K562 (cell line): ENCODE measurements at regions not wholly inside any gene's neighbourhood (a gene's known extent, or its start where the extent isn't known, plus 50 kb on each side); places are given as distances from the start of the nearest gene placed in this dataset.

Experiments used
- ATAC-seq: fragments of 200-7000 bp; cut with Tn5 transposase; 3 replicates; pipeline ENCODE4 v1.9.1; 2020; ENCODE audit warnings: moderate library complexity
- BruUV-seq: library from RNA; stranded (reverse); fragments of 400-500 nt; replicated peaks from 2 replicates; lab custom pipeline; 2021; lab: Mats Ljungman, UMichigan
- CTCF ChIA-PET: fragments of 300-600 bp; formaldehyde crosslinking; extraction: SDS; loops from one replicate; lab custom pipeline; 2021; ENCODE audit warnings: low intra/inter-chr PET ratio; lab: Yijun Ruan, JAX
- POLR2A ChIA-PET: fragments of 300-600, 350-650 bp; sonication (Branson Sonifier 250); formaldehyde crosslinking; extraction: SDS; loops from one replicate; lab custom pipeline; 2021; ENCODE audit warnings: antibody characterized with exemption, inconsistent platforms; lab: Yijun Ruan, JAX
- DNase-seq, 4 experiments: peaks; one replicate each; pipeline versions ENCODE4 v3.0.0 to v3.0.0-alpha.2; 2011 to 2018; ENCODE audit warnings: low spot score in 3 of 4, mixed read lengths in 3 of 4; ENCODE audit errors: extremely low read depth in 1 of 4
- FAIRE-seq: peaks from 2 replicates; lab custom pipeline; 2011; peaks lifted over from hg19 to GRCh38; lab: Jason Lieb, UNC
- H2AFZ ChIP-seq: 2 replicates; pipeline ENCODE4 v1.6.0; 2011; ENCODE audit warnings: low read depth, low read length, control low read depth, inconsistent platforms
- H3K27ac ChIP-seq: fragments of 200-600 bp; 3 replicates; pipeline ENCODE4 v1.8.0; 2011; ENCODE audit warnings: low read depth, mild to moderate bottlenecking, control low read depth, inconsistent platforms, low read length, moderate library complexity, mixed read lengths; ENCODE audit errors: extremely low read depth
- H3K27me3 ChIP-seq, 2 experiments: fragments of 300-600 bp in 1 of 2; 2 replicates in 1 of 2; 3 replicates in 1 of 2; pipeline versions ENCODE4 v1.6.0 to v1.8.0; 2011; ENCODE audit warnings: inconsistent platforms in 2 of 2, low read length in 2 of 2, mild to moderate bottlenecking in 1 of 2, mixed read lengths in 1 of 2, moderate library complexity in 1 of 2; ENCODE audit not compliant: control insufficient read depth in 2 of 2, insufficient read depth in 2 of 2
- H3K36me3 ChIP-seq: fragments of 300-600 bp; 3 replicates; pipeline ENCODE4 v1.8.0; 2011; ENCODE audit warnings: mild to moderate bottlenecking, low read length, inconsistent platforms; ENCODE audit not compliant: control insufficient read depth, insufficient read depth
- H3K4me1 ChIP-seq, 2 experiments: fragments of 200-600 bp in 1 of 2; replicated peaks in 1 of 2; 2 replicates in 1 of 2; 3 replicates in 1 of 2; pipeline versions ENCODE4 v1.5.1 to v1.8.0; 2011; ENCODE audit warnings: inconsistent platforms in 2 of 2, low read length in 2 of 2, mild to moderate bottlenecking in 1 of 2, mixed read lengths in 1 of 2, moderate library complexity in 1 of 2; ENCODE audit not compliant: control insufficient read depth in 2 of 2, insufficient read depth in 2 of 2
- H3K4me2 ChIP-seq: 2 replicates; pipeline ENCODE4 v1.6.1; 2011; ENCODE audit warnings: low read length, control low read depth, inconsistent platforms, mixed read lengths; ENCODE audit not compliant: insufficient read depth
- H3K4me3 ChIP-seq: fragments of 200-600 bp; sonication (generic), shearing (Covaris generic); 2 replicates; pipeline ENCODE4 v1.5.1; 2016; ENCODE audit warnings: control low read depth, inconsistent platforms
- H3K79me2 ChIP-seq: fragments of 200-600 bp; 3 replicates; pipeline ENCODE4 v1.8.0; 2011; ENCODE audit warnings: low read length, inconsistent platforms; ENCODE audit not compliant: control insufficient read depth, insufficient read depth
- H3K9ac ChIP-seq, 2 experiments: 2 replicates each; pipeline versions ENCODE4 v1.6.0 to v1.6.1; 2011; ENCODE audit warnings: low read depth in 2 of 2, low read length in 2 of 2, control low read depth in 1 of 2, inconsistent platforms in 1 of 2, mild to moderate bottlenecking in 1 of 2, mixed read lengths in 1 of 2; ENCODE audit not compliant: insufficient read depth in 1 of 2
- H3K9me1 ChIP-seq: one replicate; pipeline ENCODE4 v1.6.0; 2011; ENCODE audit warnings: inconsistent platforms, mild to moderate bottlenecking, low read length, moderate library complexity; ENCODE audit not compliant: control insufficient read depth, insufficient read depth
- H3K9me3 ChIP-seq: replicated peaks from 2 replicates; pipeline ENCODE4 v1.5.1; 2011; ENCODE audit warnings: low read depth, low read length, inconsistent platforms; ENCODE audit not compliant: control insufficient read depth, insufficient read depth
- H4K20me1 ChIP-seq: replicated peaks from 2 replicates; pipeline ENCODE4 v1.6.1; 2011; ENCODE audit warnings: low read length, inconsistent platforms, mixed read lengths; ENCODE audit not compliant: control insufficient read depth, insufficient read depth
- BCL6 ChIP-seq: fragments of 250-450 bp; sonication (Bioruptor Pico); IDR thresholded peaks from 2 replicates; pipeline ENCODE4 v1.4.0; 2020
- BMI1 ChIP-seq: fragments of 150-350 bp; IDR thresholded peaks from 2 replicates; pipeline ENCODE4 v1.6.1; 2014; ENCODE audit warnings: low read length
- COPS2 ChIP-seq: fragments of 450-650 bp; conservative IDR thresholded peaks from 2 replicates; pipeline ENCODE4 v1.6.1; 2016; ENCODE audit warnings: mild to moderate bottlenecking, moderate library complexity
- KAT8 ChIP-seq: fragments of 450-650 bp; IDR thresholded peaks from 2 replicates; pipeline ENCODE4 v1.6.1; 2016; ENCODE audit warnings: low read depth, mild to moderate bottlenecking
- SMAD3 ChIP-seq: fragments of 450-650 bp; formaldehyde crosslinking; conservative IDR thresholded peaks from 2 replicates; pipeline ENCODE4 v1.4.0; 2020; ENCODE audit warnings: mild to moderate bottlenecking
- SRF ChIP-seq, 2 experiments: fragments of 250-450, 450-650 bp in 1 of 2; sonication (Bioruptor Pico) in 1 of 2; sonication (generic) in 1 of 2; formaldehyde crosslinking; IDR thresholded peaks; 2 replicates each; pipeline versions ENCODE4 v1.5.0 to v1.5.1; 2020 to 2022; ENCODE audit warnings: mild to moderate bottlenecking in 1 of 2, missing genetic modification reagents in 1 of 2
- SRSF1 ChIP-seq: fragments of 200-400 bp; formaldehyde crosslinking; IDR thresholded peaks from 2 replicates; pipeline ENCODE4 v1.6.1; 2017; ENCODE audit warnings: mild to moderate bottlenecking, low read depth, low read length, moderate library complexity
- SRSF9 ChIP-seq: fragments of 200-400 bp; formaldehyde crosslinking; IDR thresholded peaks from 2 replicates; pipeline ENCODE4 v1.6.1; 2017; ENCODE audit warnings: low read depth, low read length, borderline replicate concordance
- TAF9B ChIP-seq: fragments of 450-650 bp; IDR thresholded peaks from 2 replicates; pipeline ENCODE4 v1.6.1; 2018; ENCODE audit warnings: mild to moderate bottlenecking; ENCODE audit not compliant: partially characterized antibody
- XRCC4 ChIP-seq: IDR thresholded peaks from one replicate; pipeline ENCODE4 v1.6.1; 2011; ENCODE audit not compliant: insufficient read depth, insufficient read length; ENCODE audit errors: extremely low read depth
- ZKSCAN3 ChIP-seq: fragments of 250-450 bp; sonication (Bioruptor Pico); IDR thresholded peaks from 2 replicates; pipeline ENCODE4 v1.4.0; 2020
- ZNF124 ChIP-seq: sonication (generic); formaldehyde crosslinking; IDR thresholded peaks from 2 replicates; pipeline ENCODE4 v1.8.1; 2022; ENCODE audit warnings: missing genetic modification reagents
- ZNF24 ChIP-seq: fragments of 450-650 bp; IDR thresholded peaks from 2 replicates; pipeline ENCODE4 v1.6.1; 2016
- ZNF316 ChIP-seq: fragments of 450-650 bp; IDR thresholded peaks from 2 replicates; pipeline ENCODE4 v1.6.1; 2016
- in situ Hi-C: fragments of 300-500 bp; cut with MboI; formaldehyde crosslinking; loops from 4 replicates; pipeline ENCODE4 v1.15.0; 2018; ENCODE audit warnings: inconsistent platforms, mixed read lengths
- intact Hi-C: fragments of 100-400 bp; cut with micrococcal nuclease; formaldehyde crosslinking; loops from 2 replicates; pipeline ENCODE4 v1.14.2; 2022
- TF ChIP-seq, protein P1 (sequence below): IDR thresholded peaks from 2 replicates; pipeline ENCODE4 v1.6.1; 2016; ENCODE audit warnings: missing genetic modification characterization, missing compliant biosample characterization
- TF ChIP-seq, protein P2 (sequence below): fragments of 250-450 bp; sonication (Bioruptor Pico); IDR thresholded peaks from 2 replicates; pipeline ENCODE4 v1.8.0; 2021; ENCODE audit warnings: moderate library complexity, mild to moderate bottlenecking, inconsistent platforms
- TF ChIP-seq, protein P3 (sequence below): fragments of 450-650 bp; IDR thresholded peaks from 2 replicates; pipeline ENCODE4 v1.6.1; 2016; ENCODE audit warnings: mild to moderate bottlenecking

DNA sequence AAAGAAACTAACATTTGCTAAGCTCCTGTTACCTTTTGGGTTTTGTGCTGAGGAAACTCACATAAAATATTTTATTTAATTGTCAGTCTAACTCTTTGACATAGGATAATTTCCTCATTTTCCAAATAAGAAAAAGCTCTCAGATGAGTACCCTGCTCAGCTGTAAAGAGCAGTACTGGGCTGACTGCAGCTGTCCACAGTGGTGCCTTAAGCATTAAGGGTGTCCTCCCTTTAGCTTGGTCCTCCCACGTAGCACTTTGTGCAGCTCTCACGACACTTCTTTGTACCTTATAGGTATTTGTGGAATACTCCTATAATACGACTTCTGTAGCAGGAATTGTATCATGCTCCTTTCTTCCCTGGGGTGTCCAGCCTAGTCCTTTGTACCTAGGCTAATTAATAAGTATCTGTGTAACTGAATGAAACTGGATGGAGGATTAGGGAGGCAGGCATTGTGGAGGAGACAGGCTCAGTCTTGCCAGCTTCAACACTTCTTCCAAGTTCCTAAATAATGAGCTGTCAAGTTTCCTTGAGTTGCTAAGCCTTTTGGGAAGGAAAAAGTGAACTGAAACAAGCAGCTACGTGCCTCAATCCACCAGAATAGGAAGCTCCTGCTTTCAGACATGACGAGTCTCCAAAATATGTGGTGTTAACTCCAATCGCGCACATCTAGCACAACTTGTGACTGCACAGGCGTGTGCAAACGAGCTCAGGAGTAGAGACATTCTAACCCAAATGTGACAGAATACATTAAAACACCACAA lies 123.0 kb downstream of the SLC38A4 start (continued):
- no peak for TF ChIP-seq KAT8
- TF ChIP-seq, protein P1, sequence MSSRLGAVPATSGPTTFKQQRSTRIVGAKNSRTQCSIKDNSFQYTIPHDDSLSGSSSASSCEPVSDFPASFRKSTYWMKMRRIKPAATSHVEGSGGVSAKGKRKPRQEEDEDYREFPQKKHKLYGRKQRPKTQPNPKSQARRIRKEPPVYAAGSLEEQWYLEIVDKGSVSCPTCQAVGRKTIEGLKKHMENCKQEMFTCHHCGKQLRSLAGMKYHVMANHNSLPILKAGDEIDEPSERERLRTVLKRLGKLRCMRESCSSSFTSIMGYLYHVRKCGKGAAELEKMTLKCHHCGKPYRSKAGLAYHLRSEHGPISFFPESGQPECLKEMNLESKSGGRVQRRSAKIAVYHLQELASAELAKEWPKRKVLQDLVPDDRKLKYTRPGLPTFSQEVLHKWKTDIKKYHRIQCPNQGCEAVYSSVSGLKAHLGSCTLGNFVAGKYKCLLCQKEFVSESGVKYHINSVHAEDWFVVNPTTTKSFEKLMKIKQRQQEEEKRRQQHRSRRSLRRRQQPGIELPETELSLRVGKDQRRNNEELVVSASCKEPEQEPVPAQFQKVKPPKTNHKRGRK (tag): no peak

- no peak overlapping the region for H2AFZ ChIP-seq
- FAIRE-seq: peak; percentile 40
- H3K27ac ChIP-seq: no peak overlapping the region
- no peak for DNase-seq
- no TSS peak for BruUV-seq
- H3K9me1 ChIP-seq: no peaks in the 10 kb centered on the region
- H3K4me1 ChIP-seq: no peaks in the 10 kb centered on the region; a peak in 1 of 5 replicates
- CTCF ChIA-PET: no interaction called here
- TF ChIP-seq COPS2 (no peak), TAF9B (no peak), SMAD3 (CRISPR knock-in tag) (no peak), SRF (CRISPR knock-in tag; IDR thresholded peaks at IDR 0.05) (no peak), ZKSCAN3 (no peak), BMI1 (no peak), ZNF124 (CRISPR knock-in tag) (no peak), ZNF24 (no peak), ZNF316 (no peak), XRCC4 (no peak), SRSF9 (no peak), BCL6 (CRISPR knock-in tag) (no peak), SRSF1 (no peak)
- TF ChIP-seq, protein P2, sequence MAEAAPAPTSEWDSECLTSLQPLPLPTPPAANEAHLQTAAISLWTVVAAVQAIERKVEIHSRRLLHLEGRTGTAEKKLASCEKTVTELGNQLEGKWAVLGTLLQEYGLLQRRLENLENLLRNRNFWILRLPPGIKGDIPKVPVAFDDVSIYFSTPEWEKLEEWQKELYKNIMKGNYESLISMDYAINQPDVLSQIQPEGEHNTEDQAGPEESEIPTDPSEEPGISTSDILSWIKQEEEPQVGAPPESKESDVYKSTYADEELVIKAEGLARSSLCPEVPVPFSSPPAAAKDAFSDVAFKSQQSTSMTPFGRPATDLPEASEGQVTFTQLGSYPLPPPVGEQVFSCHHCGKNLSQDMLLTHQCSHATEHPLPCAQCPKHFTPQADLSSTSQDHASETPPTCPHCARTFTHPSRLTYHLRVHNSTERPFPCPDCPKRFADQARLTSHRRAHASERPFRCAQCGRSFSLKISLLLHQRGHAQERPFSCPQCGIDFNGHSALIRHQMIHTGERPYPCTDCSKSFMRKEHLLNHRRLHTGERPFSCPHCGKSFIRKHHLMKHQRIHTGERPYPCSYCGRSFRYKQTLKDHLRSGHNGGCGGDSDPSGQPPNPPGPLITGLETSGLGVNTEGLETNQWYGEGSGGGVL (CRISPR knock-in tag): no peak
- TF ChIP-seq, protein P3, sequence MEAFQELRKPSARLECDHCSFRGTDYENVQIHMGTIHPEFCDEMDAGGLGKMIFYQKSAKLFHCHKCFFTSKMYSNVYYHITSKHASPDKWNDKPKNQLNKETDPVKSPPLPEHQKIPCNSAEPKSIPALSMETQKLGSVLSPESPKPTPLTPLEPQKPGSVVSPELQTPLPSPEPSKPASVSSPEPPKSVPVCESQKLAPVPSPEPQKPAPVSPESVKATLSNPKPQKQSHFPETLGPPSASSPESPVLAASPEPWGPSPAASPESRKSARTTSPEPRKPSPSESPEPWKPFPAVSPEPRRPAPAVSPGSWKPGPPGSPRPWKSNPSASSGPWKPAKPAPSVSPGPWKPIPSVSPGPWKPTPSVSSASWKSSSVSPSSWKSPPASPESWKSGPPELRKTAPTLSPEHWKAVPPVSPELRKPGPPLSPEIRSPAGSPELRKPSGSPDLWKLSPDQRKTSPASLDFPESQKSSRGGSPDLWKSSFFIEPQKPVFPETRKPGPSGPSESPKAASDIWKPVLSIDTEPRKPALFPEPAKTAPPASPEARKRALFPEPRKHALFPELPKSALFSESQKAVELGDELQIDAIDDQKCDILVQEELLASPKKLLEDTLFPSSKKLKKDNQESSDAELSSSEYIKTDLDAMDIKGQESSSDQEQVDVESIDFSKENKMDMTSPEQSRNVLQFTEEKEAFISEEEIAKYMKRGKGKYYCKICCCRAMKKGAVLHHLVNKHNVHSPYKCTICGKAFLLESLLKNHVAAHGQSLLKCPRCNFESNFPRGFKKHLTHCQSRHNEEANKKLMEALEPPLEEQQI: no peak
- no peaks in the 10 kb centered on the region for H3K27me3 ChIP-seq
- no peak overlapping the region for H3K4me3 ChIP-seq
- intact Hi-C loops (no loop called here), in situ Hi-C loops (no loop called here)
- no peaks in the 10 kb centered on the region for H3K36me3 ChIP-seq
- H3K79me2 ChIP-seq: no peaks in the 10 kb centered on the region
- H3K9ac ChIP-seq: no peak overlapping the region
- no peaks in the 10 kb centered on the region for H4K20me1 ChIP-seq
- POLR2A ChIA-PET: no interaction called here
- no peak overlapping the region for H3K4me2 ChIP-seq
- no peak for ATAC-seq
- H3K9me3 ChIP-seq: no peaks in the 10 kb centered on the region
Observed at GRCh38 chr12:46701356-46701755, 124.4 kb downstream of the SLC38A4 start.
